Caco-2 (cell line): ENCODE measurements at regions not wholly inside any gene's neighbourhood (a gene's known extent, or its start where the extent isn't known, plus 50 kb on each side); places are given as distances from the start of the nearest gene placed in this dataset.

Source experiments
- BruUV-seq: library from RNA; stranded (reverse); fragments of 400-500 nt; replicated peaks from 2 replicates; lab custom pipeline; 2021; lab: Mats Ljungman, UMichigan
- CTCF ChIA-PET: fragments of 300-600 bp; sonication (Branson Sonifier 250); formaldehyde crosslinking; loops from one replicate; lab custom pipeline; 2022; ENCODE audit warnings: antibody characterized with exemption; lab: Charles Lee
- POLR2A ChIA-PET: fragments of 300-600 bp; sonication (Branson Sonifier 250); formaldehyde crosslinking; loops from one replicate; lab custom pipeline; 2022; ENCODE audit warnings: antibody characterized with exemption; lab: Charles Lee
- DNase-seq, 2 experiments: peaks; one replicate each; pipeline versions ENCODE4 v3.0.0 to v3.0.0-alpha.2; 2020 to 2022
- H3K27me3 ChIP-seq: replicated peaks from 2 replicates; pipeline ENCODE4 v1.6.0; 2011; ENCODE audit warnings: low read length; ENCODE audit not compliant: control insufficient read depth, insufficient read depth
- H3K36me3 ChIP-seq: 2 replicates; pipeline ENCODE4 v1.5.1; 2011; ENCODE audit warnings: low read length; ENCODE audit not compliant: control insufficient read depth, insufficient read depth
- H3K4me1 ChIP-seq: fragments of 250-450 bp; sonication (Bioruptor Pico); 2 replicates; pipeline ENCODE4 v1.5.1; 2020; ENCODE audit warnings: mild to moderate bottlenecking
- H3K4me3 ChIP-seq: 2 replicates; pipeline ENCODE4 v1.5.1; 2011; ENCODE audit warnings: low read depth, mild to moderate bottlenecking, control low read depth, low read length
- H3K9me3 ChIP-seq: fragments of 250-450 bp; sonication (Bioruptor Pico); 2 replicates; pipeline ENCODE4 v1.5.1; 2020; ENCODE audit warnings: mild to moderate bottlenecking, moderate library complexity
- H3K27ac Mint-ChIP-seq: one replicate; pipeline ENCODE4 v1.8.0; 2022; ENCODE audit warnings: mixed read lengths; ENCODE audit not compliant: unreplicated experiment
- H3K27me3 Mint-ChIP-seq: one replicate; pipeline ENCODE4 v1.8.0; 2022; ENCODE audit warnings: mixed read lengths; ENCODE audit not compliant: insufficient read depth, unreplicated experiment
- H3K36me3 Mint-ChIP-seq: one replicate; pipeline ENCODE4 v1.8.0; 2022; ENCODE audit warnings: mild to moderate bottlenecking, mixed read lengths; ENCODE audit not compliant: insufficient read depth, unreplicated experiment
- H3K4me1 Mint-ChIP-seq: one replicate; pipeline ENCODE4 v1.8.0; 2022; ENCODE audit warnings: low read depth, mixed read lengths; ENCODE audit not compliant: unreplicated experiment
- H3K4me3 Mint-ChIP-seq: one replicate; pipeline ENCODE4 v1.8.0; 2022; ENCODE audit warnings: mild to moderate bottlenecking, moderate library complexity, mixed read lengths; ENCODE audit not compliant: unreplicated experiment
- H3K9me3 Mint-ChIP-seq: one replicate; pipeline ENCODE4 v1.8.0; 2022; ENCODE audit warnings: mixed read lengths; ENCODE audit not compliant: unreplicated experiment
- CTCF ChIP-seq, 2 experiments: fragments of 200-600 bp in 1 of 2; IDR thresholded peaks; 1 replicate in 1 of 2; 2 replicates in 1 of 2; pipeline versions ENCODE4 v1.5.1 to v1.8.0; 2011 to 2022; ENCODE audit warnings: antibody characterized with exemption in 1 of 2, control low read depth in 1 of 2, inconsistent platforms in 1 of 2, low read depth in 1 of 2, low read length in 1 of 2, mild to moderate bottlenecking in 1 of 2, moderate library complexity in 1 of 2; ENCODE audit not compliant: insufficient read depth in 1 of 2, severe bottlenecking in 1 of 2, unreplicated experiment in 1 of 2
- intact Hi-C: fragments of 100-400 bp; cut with micrococcal nuclease; formaldehyde crosslinking; loops from one replicate; pipeline ENCODE4 v1.10.0; 2022; ENCODE audit not compliant: unreplicated experiment

- no peak for DNase-seq
- Histone ChIP-seq H3K4me1 (no peaks in the 10 kb centered on the region), H3K36me3 (no peaks in the 10 kb centered on the region), H3K9me3 (no peaks in the 10 kb centered on the region), H3K27me3 (no peaks in the 10 kb centered on the region), H3K4me3 (no peak overlapping the region)
- H3K36me3 Mint-ChIP-seq, result no peaks in the 10 kb centered on the region
- ChIA-PET POLR2A (no interaction called here), CTCF (no interaction called here)
- H3K4me3 Mint-ChIP-seq, result no peak overlapping the region
- no TSS peak for BruUV-seq
- H3K27me3 Mint-ChIP-seq, result no peaks in the 10 kb centered on the region
- no peak for TF ChIP-seq CTCF (IDR thresholded peaks at IDR 0.05; ENCODE audit: insufficient read depth in 1 of 2, low read depth in 1 of 2, low read length in 1 of 2, severe bottlenecking in 1 of 2, unreplicated experiment in 1 of 2)
- H3K27ac Mint-ChIP-seq, result no peak overlapping the region
- H3K4me1 Mint-ChIP-seq, result no peaks in the 10 kb centered on the region
- peaks cover 9% of the 10 kb centered on the region for H3K9me3 Mint-ChIP-seq
- intact Hi-C loops, result no loop called here
Measured at GRCh38 chr1:14363036-14363590, 235.4 kb upstream of the KAZN start.

- Mint-ChIP-seq H3K36me3 (no peaks in the 10 kb centered on the region), H3K27me3 (no peaks in the 10 kb centered on the region), H3K4me3 (no peak overlapping the region), H3K27ac (no peak overlapping the region), H3K4me1 (no peaks in the 10 kb centered on the region), H3K9me3 (peaks cover 9% of the 10 kb centered on the region)
- H3K4me1 ChIP-seq, result no peaks in the 10 kb centered on the region
- H3K9me3 ChIP-seq, result no peaks in the 10 kb centered on the region
- no peak for DNase-seq
- H3K27me3 ChIP-seq, result no peaks in the 10 kb centered on the region
- H3K4me3 ChIP-seq, result no peak overlapping the region
- H3K36me3 ChIP-seq, result no peaks in the 10 kb centered on the region
- intact Hi-C loops, result no loop called here
- no peak for TF ChIP-seq CTCF (IDR thresholded peaks at IDR 0.05; ENCODE audit: insufficient read depth in 1 of 2, low read depth in 1 of 2, low read length in 1 of 2, severe bottlenecking in 1 of 2, unreplicated experiment in 1 of 2)
- no TSS peak for BruUV-seq
- CTCF ChIA-PET, result no interaction called here
- POLR2A ChIA-PET, result no interaction called here
Measured at GRCh38 chr1:14363707-14364413, 234.6 kb upstream of the KAZN start.

GRCh38 chr1:14365301-14365988 lies 233.0 kb upstream of the KAZN start:
- H3K27me3 ChIP-seq, result no peaks in the 10 kb centered on the region
- Mint-ChIP-seq H3K36me3 (no peaks in the 10 kb centered on the region), H3K27me3 (peaks cover 2% of the 10 kb centered on the region), H3K4me1 (no peaks in the 10 kb centered on the region), H3K4me3 (no peak overlapping the region), H3K9me3 (peaks cover 9% of the 10 kb centered on the region), H3K27ac (no peak overlapping the region)
- CTCF ChIA-PET, result no interaction called here
- H3K4me1 ChIP-seq, result no peaks in the 10 kb centered on the region
- no peaks in the 10 kb centered on the region for H3K36me3 ChIP-seq
- no peak overlapping the region for H3K4me3 ChIP-seq
- no TSS peak for BruUV-seq
- no peaks in the 10 kb centered on the region for H3K9me3 ChIP-seq
- no peak for TF ChIP-seq CTCF (IDR thresholded peaks at IDR 0.05; ENCODE audit: insufficient read depth in 1 of 2, low read depth in 1 of 2, low read length in 1 of 2, severe bottlenecking in 1 of 2, unreplicated experiment in 1 of 2)
- POLR2A ChIA-PET, result no interaction called here
- no peak for DNase-seq
- intact Hi-C loops, result no loop called here
